ENCODE measurements at regions not wholly inside any gene's neighbourhood (a gene's known extent, or its start where the extent isn't known, plus 50 kb on each side); places are given as distances from the start of the nearest gene placed in this dataset.
"Not testable (repeated sequence)": the region's sequence is repeated elsewhere in the genome, so short reads cannot be mapped to it uniquely, and the experiment has no call there.

DNA sequence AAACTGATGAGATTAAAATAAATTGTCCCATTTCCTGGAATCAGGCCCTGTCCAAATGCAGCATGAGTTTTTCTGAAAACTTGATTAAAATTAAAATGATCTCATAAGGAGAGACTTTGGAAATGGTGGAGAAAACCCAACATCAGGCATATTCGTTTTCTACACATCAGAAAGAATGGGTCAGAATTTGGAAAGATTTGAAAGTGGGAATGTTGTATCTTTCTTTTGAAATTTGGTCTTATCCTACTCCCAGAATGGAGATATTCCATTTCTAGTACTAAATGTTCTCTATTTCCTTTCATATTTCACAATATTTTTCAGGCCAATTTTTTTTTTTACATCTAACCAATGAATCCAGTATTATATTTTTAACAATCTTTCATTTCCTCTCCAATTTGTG, 223.9 kb upstream of the RXFP2 start:
- ATAC-seq (no peak), DNase-seq (ENCODE audit: low spot score) (no peak)

DNA sequence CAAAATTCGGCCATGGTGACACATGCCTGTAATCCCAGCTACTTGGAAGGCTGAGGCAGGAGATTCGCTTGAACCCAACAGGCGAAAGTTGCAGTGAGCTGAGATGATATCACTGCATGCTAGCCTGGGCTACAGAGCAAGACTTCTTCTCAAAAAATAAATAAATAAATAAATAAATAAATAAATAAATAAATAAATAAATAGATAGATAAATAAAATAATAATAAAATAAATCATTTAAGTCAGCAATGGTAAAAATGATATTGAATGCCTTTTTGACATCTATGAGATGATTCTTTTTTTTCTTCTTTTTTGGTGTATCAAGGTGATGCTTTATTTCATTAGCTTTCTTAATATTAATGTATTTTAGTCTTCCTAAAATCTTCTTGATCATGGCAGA, 221.7 kb upstream of the RXFP2 start:
- no peak for DNase-seq (ENCODE audit: low spot score)
- no peak for ATAC-seq

DNA sequence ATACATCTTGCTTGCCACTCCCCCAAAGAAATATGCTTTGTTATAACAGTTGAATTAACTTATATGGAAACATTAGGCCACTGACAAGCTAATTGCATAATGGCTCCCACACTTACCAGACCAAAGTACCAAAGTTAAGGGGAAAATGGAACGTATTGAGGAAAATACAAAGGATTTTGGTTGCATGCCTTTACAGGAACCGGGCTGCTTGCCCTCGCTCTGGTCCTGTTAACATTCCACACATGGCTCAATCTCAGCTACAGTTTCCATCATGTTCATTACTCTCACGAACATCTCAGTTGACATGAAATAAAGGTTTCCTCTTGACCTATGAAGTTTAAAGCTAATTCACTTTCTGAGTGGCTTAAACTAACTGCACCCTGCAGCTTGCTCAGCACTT, 220.7 kb upstream of the RXFP2 start:
- DNase-seq (ENCODE audit: low spot score) (no peak), ATAC-seq (no peak)

DNA sequence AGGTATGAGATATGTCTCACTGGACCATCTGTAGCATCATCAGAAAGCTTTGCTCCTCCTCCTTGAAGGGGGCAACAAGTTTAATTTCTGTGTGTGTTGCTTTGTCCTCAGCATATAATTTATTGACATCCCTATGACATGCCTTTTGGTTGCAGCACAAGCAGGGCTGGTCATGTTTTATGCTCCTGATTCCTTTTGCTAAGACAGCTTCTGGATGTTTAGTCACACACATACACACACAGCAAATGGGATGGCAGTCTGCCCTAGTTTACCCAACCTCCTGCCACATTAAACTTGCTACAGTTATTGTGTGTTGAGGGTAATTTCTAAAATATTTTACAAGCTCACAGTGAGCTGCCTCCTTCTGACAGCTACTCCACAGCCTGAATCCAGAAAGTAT, 217.9 kb upstream of the RXFP2 start:
- DNase-seq (ENCODE audit: low spot score) (no peak), ATAC-seq (no peak)

DNA sequence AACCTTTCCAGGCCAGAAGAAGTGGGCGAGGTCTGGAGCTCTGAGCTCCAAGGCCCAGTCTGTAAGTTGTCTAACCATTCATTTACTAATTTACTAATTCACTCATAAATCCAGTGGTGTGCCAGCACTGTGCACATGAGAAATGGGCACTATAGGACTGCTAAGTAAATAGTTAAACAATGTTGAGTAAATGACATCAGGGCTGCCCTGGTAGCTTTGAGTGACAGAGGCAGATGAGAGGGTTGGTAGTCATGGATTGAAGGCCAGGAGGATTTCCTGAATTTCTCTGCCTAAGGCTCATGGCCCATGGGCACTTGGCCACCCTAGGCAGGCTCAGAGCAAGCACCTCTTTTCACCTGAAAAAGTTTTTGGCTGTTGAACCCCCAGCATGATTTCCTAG, 216.9 kb upstream of the RXFP2 start:
- no peak for ATAC-seq
- DNase-seq (ENCODE audit: low spot score), result no peak

DNA sequence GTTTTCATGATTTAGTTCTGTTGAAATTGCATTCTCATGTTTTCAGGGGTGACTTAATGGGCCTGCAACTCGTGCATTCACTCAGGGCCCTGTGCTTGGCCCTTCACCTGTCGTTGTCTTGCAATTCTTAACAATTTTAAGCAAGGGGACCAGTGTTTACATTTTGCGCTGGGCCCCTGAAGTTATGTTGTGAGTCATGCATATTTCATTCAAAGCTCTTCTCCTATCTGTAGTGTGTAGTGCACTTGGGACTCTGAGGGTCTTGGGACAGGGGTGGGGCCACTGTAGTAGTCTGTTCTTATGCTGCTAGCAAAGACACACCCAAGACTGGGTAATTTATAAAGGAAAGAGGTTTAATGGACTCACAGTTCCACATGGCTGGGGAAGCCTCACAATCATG, 211.2 kb upstream of the RXFP2 start:
- no peak for DNase-seq (ENCODE audit: low spot score)
- no peak for ATAC-seq

DNA sequence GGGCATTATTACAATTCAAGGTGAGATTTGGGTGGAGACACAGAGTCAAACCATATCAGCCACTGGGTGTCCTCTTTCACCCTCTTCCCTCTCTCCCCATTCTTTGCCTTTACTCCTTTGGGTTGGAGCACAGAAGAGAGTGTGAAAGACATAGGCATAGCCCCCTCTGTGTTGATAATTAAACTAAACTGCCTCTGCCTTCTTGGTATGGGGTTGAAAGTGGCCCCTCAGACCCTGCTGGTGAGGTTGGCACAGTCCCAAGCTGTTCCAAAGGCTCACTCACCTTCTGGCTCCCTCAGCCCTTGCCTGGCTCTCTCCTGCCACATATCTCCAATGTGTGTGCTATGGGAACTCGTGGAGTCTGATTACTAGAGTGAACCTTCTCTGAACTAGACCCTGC, 210.6 kb upstream of the RXFP2 start:
- DNase-seq (ENCODE audit: low spot score) (no peak), ATAC-seq (no peak)

DNA sequence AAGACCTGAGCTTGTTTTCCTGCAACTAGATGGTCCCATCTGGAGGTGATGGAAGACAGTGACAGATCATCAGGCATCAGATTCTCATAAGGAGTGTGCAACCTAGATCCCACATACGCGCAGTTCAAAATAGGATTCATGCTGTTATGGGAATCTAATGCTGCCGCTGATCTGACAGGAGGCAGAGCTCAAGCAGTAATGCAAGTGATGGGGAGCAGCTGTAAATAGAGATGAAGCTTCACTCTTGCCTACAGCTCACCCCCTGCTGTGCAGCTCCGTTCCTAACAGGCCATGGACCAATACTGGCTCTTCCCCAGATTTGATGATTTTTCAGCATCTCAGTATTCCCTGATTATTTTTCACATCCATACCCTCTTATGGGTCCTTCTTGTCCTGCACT, 208.4 kb upstream of the RXFP2 start:
- no peak for ATAC-seq

DNA sequence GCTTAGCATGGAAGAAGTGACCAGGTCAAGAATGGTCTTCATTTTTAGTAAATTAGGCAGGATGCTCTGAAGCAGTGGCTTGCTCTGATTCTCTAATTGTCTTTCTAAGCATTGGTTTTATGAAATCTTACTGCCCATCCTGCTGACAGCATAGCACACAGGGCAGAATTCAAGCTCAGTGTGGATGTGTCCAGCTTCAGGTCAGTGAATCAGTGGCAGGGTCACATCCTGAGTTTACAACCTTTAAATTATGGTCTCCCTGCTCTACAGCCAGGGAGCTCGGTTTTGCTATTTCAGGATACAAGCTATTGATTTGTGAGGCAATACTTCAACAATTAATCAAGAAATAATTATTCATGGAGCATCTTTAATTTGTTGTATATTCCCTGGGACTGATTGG, 202.3 kb upstream of the RXFP2 start:
- ATAC-seq (no peak), DNase-seq (ENCODE audit: low spot score) (no peak)

More for the DNA sequence above, 208.4 kb upstream of the RXFP2 start:
- DNase-seq (ENCODE audit: low spot score), result no peak

DNA sequence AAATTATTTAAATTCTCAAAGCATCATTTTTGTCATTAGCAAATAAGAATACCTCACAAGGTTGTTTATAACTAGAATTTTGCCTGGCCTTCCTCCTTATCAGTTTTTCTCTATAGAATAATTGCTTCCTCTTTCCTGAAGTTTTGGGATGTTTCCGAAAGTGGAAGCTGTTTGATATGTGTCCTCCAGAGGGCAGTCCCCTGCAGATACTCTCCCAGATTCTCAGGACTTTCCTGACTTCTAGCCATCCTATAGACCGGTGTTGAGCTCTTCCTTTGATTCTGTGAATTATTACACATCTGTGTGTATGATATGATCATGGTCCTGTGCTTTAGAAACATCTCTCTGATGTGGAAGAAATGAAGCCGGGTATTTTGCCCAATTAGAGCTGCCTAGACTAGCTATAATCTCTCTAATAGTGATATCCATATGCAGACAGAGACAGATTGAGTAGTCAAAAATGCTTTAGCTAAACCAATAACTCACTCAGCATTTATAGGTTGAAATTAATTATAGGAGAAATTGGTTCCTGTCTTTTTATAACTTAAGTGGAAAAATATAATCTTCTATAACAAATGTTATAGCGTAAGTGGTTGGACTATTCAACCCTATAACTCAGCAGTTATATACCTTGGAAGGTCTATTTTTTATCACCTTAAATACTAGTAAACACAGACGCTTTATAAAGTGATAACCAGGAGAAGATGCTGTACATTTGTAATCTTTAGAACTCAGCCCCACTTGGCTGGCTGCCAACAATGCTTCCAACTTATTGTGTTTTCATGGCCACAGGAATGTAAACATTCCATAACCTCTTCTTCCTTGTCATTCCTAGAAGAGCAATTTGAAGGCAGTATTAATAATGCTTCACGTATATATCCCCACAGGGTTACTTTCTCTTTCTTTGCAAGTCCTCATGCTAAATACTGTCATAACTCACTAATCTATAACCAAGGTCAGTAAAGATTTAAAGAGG, 201.0 kb upstream of the RXFP2 start:
- ATAC-seq (peak; percentile 92), DNase-seq (ENCODE audit: low spot score) (no peak)

DNA sequence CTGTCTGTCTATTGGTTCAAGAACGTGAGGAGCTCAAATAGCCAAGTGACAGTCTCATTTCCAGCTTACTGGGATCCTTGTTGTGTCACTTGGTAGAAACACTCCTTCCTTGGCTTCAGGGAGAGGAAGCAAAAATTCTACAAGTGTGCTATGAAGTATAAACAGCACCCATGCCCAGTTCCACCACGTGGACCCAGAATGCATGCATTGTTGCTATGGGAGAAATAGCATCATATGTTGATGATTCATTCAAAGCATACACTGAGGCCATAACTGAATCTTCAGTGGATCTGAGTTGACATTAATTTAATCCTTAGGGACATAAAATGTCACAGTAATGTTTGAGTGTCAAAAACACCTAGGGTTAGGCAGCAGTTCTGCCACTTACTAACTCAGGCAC, 199.0 kb upstream of the RXFP2 start:
- DNase-seq (ENCODE audit: low spot score) (no peak), ATAC-seq (no peak)

DNA sequence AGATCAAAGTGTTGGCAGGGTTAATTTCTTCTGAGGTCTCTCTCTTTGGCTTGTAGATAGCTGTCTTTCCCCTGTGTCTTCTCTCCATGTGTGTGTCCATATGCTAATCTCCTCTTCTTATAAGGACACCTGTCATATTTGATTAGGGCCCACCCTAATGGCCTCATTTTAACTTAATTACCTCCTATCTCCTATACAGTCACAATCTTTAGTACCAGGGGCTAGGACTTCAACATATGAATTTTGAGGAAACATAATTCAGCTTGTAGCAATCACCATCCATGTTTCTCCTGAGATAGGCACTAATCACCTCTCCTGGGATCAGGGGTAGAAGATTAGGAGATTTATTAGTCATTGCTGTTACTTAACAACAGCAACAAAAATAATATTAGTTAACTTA, 196.1 kb upstream of the RXFP2 start:
- no peak for ATAC-seq
- DNase-seq (ENCODE audit: low spot score), result no peak

DNA sequence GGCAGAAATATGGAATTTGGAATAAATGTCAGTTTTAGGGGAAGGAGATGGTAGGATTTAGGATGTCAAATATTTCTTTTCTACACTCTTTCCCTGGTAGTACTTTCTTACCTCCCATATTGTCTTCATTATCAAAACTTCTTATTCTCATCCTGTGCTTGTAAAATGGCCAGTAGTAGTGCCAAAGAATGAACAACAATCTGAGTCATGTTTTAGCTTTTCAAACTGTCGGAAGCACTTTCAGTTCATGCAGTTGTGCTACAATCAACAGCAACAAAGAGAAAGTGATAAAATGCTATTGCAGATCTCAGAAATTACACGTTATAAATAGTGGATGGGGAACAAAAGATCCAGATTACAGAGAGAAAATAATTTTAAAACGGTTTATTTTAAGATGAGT, 193.7 kb upstream of the RXFP2 start:
- no peak for ATAC-seq

DNA sequence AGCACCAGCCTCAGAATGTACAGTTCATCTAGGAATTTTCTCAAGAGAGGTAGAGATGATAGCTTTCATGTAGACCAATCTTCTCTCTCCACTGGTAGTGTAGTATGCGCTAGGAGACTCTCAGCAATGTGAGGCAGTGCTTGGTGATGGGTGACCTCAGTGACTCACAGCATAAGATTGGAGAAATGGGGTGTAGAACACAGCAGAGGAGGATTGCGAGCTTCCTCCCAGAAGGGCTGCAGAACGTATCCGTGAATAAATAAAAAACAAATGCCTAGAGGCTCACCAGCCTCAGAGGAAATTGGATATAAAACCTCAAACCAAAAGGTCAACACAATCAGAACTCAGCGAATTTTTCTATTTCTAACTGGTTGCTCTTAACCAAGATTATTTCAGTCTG, 182.9 kb upstream of the RXFP2 start:
- no peak for ATAC-seq
- no peak for DNase-seq (ENCODE audit: low spot score)

More for the DNA sequence above, 193.7 kb upstream of the RXFP2 start:
- DNase-seq (ENCODE audit: low spot score), result no peak

DNA sequence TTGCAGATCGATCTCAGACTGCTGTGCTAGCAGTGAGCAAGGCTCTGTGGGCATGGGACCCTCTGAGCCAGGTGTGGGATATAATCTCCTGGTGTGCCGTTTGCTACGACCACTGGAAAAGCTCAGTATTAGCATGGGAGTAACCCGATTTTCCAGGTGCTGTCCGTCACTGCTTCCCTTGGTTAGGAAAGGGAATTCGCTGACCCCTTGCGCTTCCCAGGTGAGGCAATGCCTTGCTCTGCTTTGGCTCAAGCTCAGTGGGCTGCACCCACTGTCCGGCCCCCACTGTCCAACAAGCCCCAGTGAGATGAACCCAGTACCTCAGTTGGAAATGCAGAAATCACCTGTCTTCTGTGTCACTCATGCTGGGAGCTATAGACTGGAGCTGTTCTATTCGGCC, 155.1 kb upstream of the RXFP2 start:
- not testable (repeated sequence) for DNase-seq (ENCODE audit: low spot score); ATAC-seq

DNA sequence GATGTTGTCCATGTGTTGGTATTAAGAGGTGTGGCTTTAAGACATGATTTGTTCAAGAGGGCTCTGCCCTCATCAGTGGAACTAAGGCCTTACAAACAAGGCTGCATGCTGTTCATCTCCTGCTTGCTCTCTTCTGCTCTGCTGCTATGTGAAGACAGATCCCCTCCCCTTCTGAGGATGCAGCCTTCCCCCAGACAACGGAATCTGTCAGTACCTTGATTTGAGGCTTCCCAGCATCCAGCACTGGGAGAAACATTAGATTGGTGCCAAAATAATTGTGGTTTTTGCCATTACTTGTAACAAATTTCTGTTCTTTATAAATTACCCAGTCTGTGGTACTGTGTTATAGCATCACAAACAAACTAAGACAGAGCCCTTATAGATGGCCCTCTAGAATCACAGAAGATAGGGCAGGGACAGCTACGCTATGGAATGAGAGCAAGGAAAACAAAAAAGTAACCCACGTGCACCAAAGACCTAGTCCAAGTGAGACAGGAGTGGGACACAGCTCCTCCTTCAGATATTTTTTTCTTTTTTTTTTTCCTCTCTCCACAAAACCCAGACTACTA, 151.5 kb upstream of the RXFP2 start:
- ATAC-seq, result no peak

DNA sequence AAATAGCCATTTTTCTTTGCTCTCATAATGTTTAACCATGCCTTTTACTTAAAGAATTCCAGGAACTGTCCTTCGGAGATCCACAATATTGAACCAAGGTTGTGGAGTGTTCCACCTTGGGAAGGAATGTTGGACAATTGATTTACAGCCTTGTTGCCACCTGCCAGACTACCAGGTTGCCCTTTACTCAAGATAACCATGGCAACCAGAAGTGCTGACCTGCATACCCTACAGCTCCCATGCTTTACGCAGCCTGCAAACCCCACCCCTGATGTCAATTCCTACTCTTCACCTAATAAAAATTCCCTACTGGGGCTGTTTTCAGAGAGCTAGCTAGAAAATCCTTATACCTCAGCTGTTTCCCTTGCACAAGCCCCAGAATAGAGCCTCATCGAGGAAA, 151.0 kb upstream of the RXFP2 start:
- no peak for DNase-seq (ENCODE audit: low spot score)
- no peak for ATAC-seq

More for the DNA sequence above, 151.5 kb upstream of the RXFP2 start:
- no peak for DNase-seq (ENCODE audit: low spot score)

DNA sequence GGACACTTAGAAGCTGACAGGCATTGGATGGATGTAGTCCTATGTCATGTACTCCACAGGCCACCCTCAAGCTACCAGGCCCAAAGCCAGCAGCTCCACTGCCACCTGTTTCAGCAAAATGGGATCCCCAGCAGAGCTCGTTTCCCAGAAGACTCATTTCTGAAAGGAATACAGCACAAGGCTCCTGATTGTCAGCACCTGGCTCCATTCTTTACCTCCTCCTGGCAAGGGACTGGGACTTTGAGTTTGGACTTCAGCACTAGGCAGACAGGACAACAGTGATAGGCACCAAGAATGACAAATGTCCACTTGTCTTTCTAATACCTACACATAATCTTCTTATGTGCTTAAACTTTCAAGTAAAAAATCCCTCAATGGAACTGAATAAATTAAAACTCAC, 150.4 kb upstream of the RXFP2 start:
- DNase-seq (ENCODE audit: low spot score) (no peak), ATAC-seq (no peak)

DNA sequence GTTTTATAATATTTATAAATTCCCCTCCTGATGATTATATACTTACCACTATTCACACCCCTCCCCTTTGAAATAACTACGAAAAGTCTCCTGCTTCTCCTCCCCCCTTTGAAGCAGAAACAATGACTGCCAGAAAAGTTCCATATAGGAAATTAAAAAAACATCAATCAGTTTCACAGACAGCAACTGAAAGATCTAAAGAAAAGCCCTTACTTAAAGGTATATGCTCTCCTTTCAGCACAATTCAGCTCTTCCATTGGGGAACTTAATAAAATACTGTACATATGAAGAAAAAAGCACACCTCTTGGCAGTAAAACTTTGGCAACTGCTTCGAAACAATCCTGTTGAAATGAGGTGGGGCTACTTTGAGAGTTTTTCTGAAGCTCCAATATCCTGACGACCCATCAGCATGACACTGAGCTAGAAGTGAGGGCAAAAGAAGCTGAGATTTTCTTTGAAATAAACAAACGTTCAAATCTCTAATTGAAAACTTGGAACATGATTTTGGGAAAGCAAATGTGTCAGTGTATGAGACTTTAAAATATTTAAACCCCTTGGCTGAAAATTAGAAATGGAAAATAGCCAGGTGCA, 147.6 kb upstream of the RXFP2 start:
- DNase-seq (ENCODE audit: low spot score) (no peak), ATAC-seq (no peak)

DNA sequence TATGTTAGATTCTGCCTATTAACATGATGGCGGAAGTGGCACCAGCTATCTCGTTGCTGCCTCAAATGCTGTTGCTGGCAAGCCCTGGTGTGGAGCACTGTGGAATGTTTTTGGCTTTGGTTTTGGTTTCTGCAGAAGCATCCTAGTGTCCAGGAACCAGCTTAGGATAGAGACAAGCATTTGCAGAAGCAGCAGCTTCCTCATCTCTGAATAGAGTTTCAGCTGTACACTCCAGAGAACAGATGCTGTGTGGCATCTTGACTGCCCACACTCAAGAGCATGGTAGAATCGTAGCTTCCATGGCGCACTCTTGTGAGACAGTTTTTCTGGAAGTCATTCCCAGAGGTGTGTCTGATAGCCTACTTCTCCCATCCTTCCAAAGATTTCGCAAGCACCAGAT, 145.3 kb upstream of the RXFP2 start:
- no peak for DNase-seq (ENCODE audit: low spot score)
- ATAC-seq, result no peak

DNA sequence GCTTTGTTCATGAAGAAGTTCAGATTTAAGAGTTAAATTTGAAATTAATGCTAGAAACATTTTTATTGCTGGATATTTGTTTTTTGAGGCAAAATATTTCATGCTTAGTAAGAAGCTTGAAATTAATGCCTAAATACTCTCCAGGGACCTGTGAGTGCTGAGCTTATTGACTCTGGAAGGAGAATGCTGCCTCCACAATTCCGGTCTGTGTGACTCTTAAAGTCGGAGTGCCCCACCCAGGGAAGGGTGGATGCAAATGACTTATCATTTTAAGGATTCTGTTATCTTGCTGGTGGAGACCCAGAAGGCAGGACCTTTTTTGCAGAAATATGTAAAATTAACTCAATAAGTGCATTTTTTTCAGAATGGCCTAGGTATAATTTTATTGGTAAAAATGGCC, 143.8 kb upstream of the RXFP2 start:
- no peak for ATAC-seq
- no peak for DNase-seq (ENCODE audit: low spot score)

DNA sequence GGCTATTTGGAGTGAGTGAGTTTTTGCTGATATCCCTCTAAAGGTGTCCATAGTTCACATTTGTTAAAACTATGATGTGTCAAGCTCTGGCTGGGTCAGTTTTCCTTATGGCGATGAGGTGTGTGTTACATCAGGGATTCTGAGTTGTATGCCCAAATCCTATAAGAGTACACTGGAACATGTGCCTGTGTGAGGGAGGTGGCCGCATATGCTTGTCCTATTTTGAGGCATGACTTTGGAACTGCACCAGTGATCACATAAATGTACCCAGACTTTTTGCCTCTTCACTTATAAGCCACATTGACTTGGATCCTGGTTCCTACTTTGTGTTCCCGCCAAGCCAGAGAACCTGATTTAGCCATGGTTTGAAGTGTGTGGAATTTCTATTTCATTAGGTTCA, 140.3 kb upstream of the RXFP2 start:
- no peak for ATAC-seq
- DNase-seq (ENCODE audit: low spot score), result no peak

All from left lobe of liver (tissue), 2 donors.